ENCODE measurements at regions not wholly inside any gene's neighbourhood (a gene's known extent, or its start where the extent isn't known, plus 50 kb on each side); places are given as distances from the start of the nearest gene placed in this dataset.

DNA sequence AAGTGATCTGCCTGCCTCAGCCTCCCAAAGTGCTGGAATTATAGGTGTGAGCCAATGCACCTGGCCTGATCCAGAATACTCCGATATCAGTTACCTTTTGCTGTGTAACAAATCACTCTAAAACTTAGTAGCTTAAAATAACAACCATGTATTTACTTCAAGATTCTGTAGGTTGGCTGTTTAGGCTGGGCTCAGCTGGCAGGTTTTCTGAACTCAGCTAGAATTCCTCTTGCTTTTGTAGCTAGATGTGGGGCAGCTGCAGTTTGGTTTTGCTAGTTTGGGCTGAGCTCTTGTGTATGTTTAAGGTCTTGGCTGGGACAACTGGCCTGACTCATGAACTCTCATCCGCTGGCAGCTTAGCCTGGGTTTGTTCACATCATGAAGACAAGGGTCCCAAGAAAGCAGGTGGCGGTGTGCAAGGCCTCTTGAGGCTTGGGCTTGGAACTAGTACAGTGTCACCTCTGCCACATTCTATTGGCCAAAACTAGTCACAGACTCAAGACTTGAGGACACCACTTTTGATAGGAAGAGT, 138.3 kb upstream of the SHB start:
- in situ Hi-C loops (cut with HindIII; ENCODE audit: low pct_unique_long_range_greater_than_20kb, low sequenced_read_pairs), result no loop called here
- no TSS peak for BruUV-seq (replicated peaks)
- POLR2A ChIA-PET, result no interaction called here
- H3K4me3 ChIP-seq (ENCODE audit: low read depth in 2 of 2, low read length in 2 of 2), result no peak overlapping the region
- H3K4me1 ChIP-seq (ENCODE audit: control insufficient read depth, insufficient read depth, low read length), result no peaks in the 10 kb centered on the region
- intact Hi-C loops (cut with micrococcal nuclease; ENCODE audit: unreplicated experiment), result no loop called here
- ATAC-seq, result no peak
- H3K9me3 ChIP-seq (ENCODE audit: control insufficient read depth, insufficient read depth, low read depth, low read length), result no peaks in the 10 kb centered on the region
- no peak for DNase-seq (ENCODE audit: low read depth, low spot score)
- CTCF ChIA-PET, result no interaction called here
- no peak overlapping the region for H3K27ac ChIP-seq (ENCODE audit: low read length)
- no peak for TF ChIP-seq TCF7L2 (IDR thresholded peaks at IDR 0.05; ENCODE audit: low read depth, low read length)
- no peak for TF ChIP-seq POLR2AphosphoS5 (IDR thresholded peaks at IDR 0.05; ENCODE audit: low read depth, low read length)
- TF ChIP-seq SIN3A (IDR thresholded peaks at IDR 0.05; ENCODE audit: borderline replicate concordance, insufficient read depth, low read depth, low read length), result no peak
- TF ChIP-seq, protein P1, sequence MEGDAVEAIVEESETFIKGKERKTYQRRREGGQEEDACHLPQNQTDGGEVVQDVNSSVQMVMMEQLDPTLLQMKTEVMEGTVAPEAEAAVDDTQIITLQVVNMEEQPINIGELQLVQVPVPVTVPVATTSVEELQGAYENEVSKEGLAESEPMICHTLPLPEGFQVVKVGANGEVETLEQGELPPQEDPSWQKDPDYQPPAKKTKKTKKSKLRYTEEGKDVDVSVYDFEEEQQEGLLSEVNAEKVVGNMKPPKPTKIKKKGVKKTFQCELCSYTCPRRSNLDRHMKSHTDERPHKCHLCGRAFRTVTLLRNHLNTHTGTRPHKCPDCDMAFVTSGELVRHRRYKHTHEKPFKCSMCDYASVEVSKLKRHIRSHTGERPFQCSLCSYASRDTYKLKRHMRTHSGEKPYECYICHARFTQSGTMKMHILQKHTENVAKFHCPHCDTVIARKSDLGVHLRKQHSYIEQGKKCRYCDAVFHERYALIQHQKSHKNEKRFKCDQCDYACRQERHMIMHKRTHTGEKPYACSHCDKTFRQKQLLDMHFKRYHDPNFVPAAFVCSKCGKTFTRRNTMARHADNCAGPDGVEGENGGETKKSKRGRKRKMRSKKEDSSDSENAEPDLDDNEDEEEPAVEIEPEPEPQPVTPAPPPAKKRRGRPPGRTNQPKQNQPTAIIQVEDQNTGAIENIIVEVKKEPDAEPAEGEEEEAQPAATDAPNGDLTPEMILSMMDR (IDR thresholded peaks at IDR 0.05), result no peak
- TF ChIP-seq, protein P2, sequence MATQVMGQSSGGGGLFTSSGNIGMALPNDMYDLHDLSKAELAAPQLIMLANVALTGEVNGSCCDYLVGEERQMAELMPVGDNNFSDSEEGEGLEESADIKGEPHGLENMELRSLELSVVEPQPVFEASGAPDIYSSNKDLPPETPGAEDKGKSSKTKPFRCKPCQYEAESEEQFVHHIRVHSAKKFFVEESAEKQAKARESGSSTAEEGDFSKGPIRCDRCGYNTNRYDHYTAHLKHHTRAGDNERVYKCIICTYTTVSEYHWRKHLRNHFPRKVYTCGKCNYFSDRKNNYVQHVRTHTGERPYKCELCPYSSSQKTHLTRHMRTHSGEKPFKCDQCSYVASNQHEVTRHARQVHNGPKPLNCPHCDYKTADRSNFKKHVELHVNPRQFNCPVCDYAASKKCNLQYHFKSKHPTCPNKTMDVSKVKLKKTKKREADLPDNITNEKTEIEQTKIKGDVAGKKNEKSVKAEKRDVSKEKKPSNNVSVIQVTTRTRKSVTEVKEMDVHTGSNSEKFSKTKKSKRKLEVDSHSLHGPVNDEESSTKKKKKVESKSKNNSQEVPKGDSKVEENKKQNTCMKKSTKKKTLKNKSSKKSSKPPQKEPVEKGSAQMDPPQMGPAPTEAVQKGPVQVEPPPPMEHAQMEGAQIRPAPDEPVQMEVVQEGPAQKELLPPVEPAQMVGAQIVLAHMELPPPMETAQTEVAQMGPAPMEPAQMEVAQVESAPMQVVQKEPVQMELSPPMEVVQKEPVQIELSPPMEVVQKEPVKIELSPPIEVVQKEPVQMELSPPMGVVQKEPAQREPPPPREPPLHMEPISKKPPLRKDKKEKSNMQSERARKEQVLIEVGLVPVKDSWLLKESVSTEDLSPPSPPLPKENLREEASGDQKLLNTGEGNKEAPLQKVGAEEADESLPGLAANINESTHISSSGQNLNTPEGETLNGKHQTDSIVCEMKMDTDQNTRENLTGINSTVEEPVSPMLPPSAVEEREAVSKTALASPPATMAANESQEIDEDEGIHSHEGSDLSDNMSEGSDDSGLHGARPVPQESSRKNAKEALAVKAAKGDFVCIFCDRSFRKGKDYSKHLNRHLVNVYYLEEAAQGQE (IDR thresholded peaks at IDR 0.05; ENCODE audit: insufficient read depth in 1 of 2, low read depth in 2 of 2, low read length in 1 of 2), result no peak
- no peaks in the 10 kb centered on the region for H3K27me3 ChIP-seq (ENCODE audit: control insufficient read depth, insufficient read depth, low read length)
- no peaks in the 10 kb centered on the region for H3K36me3 ChIP-seq (ENCODE audit: control insufficient read depth, insufficient read depth, low read length)

GRCh38 chr9:38205279-38205678, 136.3 kb upstream of the SHB start:
- no peaks in the 10 kb centered on the region for H3K9me3 ChIP-seq (ENCODE audit: control insufficient read depth, insufficient read depth, low read depth, low read length)
- TF ChIP-seq, protein P2 (IDR thresholded peaks at IDR 0.05; ENCODE audit: insufficient read depth in 1 of 2, low read depth in 2 of 2, low read length in 1 of 2), result no peak
- TF ChIP-seq SIN3A (IDR thresholded peaks at IDR 0.05; ENCODE audit: borderline replicate concordance, insufficient read depth, low read depth, low read length), result no peak
- TF ChIP-seq TCF7L2 (IDR thresholded peaks at IDR 0.05; ENCODE audit: low read depth, low read length), result no peak
- TF ChIP-seq POLR2AphosphoS5 (IDR thresholded peaks at IDR 0.05; ENCODE audit: low read depth, low read length), result no peak
- intact Hi-C loops (cut with micrococcal nuclease; ENCODE audit: unreplicated experiment), result no loop called here
- ATAC-seq, result no peak
- ChIA-PET POLR2A (no interaction called here), CTCF (no interaction called here)
- no peaks in the 10 kb centered on the region for H3K4me1 ChIP-seq (ENCODE audit: control insufficient read depth, insufficient read depth, low read length)
- H3K4me3 ChIP-seq (ENCODE audit: low read depth in 2 of 2, low read length in 2 of 2), result no peak overlapping the region
- BruUV-seq (replicated peaks), result no TSS peak
- no peaks in the 10 kb centered on the region for H3K36me3 ChIP-seq (ENCODE audit: control insufficient read depth, insufficient read depth, low read length)
- in situ Hi-C loops (cut with HindIII; ENCODE audit: low pct_unique_long_range_greater_than_20kb, low sequenced_read_pairs), result no loop called here
- no peaks in the 10 kb centered on the region for H3K27me3 ChIP-seq (ENCODE audit: control insufficient read depth, insufficient read depth, low read length)
- H3K27ac ChIP-seq (ENCODE audit: low read length), result no peak overlapping the region
- DNase-seq (ENCODE audit: low read depth, low spot score), result no peak
